VCaP (cell line): ENCODE measurements at regions not wholly inside any gene's neighbourhood (a gene's known extent, or its start where the extent isn't known, plus 50 kb on each side); places are given as distances from the start of the nearest gene placed in this dataset.

Experiments used
- H3K27ac ChIP-seq: fragments of 450-650 bp; 2 replicates; pipeline ENCODE4 v1.5.1; 2017
- TF ChIP-seq, protein P1 (sequence below): fragments of 450-650 bp; conservative IDR thresholded peaks from 2 replicates; pipeline ENCODE4 v1.5.1; 2017; ENCODE audit warnings: mild to moderate bottlenecking, moderate library complexity

DNA sequence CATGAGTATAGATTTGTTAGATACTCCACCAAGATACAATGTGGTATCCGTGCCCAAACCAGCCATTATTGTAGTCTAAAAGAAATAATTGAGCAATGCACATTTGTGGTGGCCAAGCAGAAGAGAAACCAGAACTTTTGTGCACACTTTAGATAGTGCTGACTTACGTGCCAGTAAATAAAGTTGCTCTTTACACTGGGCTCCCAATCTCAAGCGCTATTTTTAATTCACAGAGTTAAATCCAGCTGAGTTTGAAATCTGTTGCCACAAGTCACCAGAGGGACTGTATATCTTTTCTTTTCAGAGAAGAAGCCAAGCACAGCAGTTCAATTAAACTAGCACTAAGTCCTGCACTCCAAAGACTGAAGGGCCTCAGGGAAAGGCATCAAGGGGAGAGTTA lies 680.4 kb downstream of the TDRD15 start:
- TF ChIP-seq, protein P1, sequence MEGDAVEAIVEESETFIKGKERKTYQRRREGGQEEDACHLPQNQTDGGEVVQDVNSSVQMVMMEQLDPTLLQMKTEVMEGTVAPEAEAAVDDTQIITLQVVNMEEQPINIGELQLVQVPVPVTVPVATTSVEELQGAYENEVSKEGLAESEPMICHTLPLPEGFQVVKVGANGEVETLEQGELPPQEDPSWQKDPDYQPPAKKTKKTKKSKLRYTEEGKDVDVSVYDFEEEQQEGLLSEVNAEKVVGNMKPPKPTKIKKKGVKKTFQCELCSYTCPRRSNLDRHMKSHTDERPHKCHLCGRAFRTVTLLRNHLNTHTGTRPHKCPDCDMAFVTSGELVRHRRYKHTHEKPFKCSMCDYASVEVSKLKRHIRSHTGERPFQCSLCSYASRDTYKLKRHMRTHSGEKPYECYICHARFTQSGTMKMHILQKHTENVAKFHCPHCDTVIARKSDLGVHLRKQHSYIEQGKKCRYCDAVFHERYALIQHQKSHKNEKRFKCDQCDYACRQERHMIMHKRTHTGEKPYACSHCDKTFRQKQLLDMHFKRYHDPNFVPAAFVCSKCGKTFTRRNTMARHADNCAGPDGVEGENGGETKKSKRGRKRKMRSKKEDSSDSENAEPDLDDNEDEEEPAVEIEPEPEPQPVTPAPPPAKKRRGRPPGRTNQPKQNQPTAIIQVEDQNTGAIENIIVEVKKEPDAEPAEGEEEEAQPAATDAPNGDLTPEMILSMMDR = no peak
- no peak overlapping the region for H3K27ac ChIP-seq

- no peak overlapping the region for H3K27ac ChIP-seq
- TF ChIP-seq, protein P1 = no peak
These were observed 687.8 kb downstream of the TDRD15 start for GRCh38 chr2:21811541-21811940.

DNA sequence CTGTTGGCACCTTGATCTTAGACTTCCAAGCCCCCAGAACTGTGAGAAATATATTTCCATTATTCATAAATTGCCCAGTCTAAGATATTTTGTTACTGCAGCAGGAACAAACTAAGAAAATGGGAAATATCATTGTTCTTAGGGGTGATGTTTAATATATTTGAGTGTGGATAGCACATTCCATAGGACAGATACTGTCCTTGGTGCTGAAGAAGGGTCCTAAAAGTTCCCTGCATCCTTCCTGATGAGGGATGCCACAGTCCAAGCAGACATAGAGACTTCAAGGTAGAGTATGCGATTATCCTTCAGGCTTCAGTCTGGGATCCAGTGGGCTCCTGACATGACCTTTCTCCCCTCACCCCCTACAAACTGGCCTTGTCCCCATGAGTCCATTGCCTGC lies 689.0 kb downstream of the TDRD15 start:
- no peak overlapping the region for H3K27ac ChIP-seq
- TF ChIP-seq, protein P1 = no peak

DNA sequence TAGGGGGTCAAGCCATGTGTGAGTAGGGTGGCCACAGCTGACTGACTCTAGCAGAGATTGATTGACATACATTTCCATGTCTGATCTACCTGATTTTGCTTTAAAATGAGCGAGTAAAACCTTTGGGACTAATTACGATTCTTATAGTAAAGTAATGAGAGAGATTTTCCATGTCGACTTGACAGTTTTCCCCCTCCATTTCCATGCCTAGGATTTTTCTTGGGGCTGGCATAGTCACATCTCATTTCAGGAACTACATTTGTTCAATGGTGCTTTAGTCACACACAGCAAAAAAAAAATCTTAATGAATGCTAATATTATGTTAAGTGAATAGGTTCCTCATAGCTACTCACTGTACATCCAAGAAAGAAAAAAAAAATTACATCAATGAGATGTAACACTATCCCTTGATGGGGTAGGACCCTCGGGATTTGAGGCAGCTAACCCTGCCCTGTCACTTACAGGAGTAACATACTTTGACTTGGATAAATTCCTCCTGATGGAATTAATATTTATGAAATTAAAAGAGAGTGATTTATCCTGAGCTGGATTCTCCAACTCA lies 690.9 kb downstream of the TDRD15 start:
- TF ChIP-seq, protein P1 = no peak
- H3K27ac ChIP-seq = no peak overlapping the region

DNA sequence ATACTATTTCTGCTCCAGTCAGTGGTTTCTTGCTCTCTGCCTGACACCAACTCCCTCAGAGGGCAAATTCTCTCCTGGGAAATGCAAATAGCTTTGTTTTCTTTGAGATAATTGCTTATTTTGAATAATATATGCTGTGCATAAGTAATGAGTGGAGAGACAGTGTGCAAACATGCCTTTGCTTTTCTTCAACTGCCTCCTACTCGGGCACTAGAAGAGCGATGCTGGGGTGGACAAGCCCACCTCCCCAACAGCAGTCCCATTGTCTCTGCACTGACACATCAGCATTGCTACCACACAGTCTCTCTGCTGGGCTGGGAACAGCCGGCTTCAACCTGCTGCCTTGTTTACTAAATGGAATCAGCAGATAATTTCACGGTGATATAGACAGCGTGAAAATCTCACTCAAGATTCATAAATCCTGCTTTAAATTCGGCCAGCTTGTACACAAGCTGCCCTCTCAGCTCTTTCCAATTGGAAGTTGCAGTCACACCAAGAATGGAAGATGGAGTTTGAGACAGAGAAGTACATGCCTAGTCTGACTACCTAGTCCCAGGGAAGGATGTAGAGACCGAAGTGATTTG lies 694.5 kb downstream of the TDRD15 start:
- TF ChIP-seq, protein P1 = no peak
- no peak overlapping the region for H3K27ac ChIP-seq

DNA sequence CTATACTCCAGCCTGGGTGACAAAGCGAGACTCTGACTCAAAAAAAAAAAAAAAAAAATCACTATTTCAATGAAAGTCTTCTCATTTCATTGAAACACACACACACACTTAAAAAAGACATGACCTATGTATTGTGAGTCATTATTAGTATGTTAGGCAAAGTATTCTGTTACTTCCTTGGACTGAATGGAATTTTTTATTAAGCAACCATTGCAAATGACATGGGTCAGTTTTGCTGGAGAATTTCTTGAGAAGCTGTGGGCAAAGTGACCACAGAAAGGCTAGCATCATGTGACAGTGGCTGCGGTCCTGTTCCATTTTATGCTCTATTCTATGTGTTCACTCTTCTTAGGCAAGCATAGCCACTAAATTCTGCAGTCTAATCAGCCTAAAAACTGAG lies 695.7 kb downstream of the TDRD15 start:
- TF ChIP-seq, protein P1 = no peak
- no peak overlapping the region for H3K27ac ChIP-seq

DNA sequence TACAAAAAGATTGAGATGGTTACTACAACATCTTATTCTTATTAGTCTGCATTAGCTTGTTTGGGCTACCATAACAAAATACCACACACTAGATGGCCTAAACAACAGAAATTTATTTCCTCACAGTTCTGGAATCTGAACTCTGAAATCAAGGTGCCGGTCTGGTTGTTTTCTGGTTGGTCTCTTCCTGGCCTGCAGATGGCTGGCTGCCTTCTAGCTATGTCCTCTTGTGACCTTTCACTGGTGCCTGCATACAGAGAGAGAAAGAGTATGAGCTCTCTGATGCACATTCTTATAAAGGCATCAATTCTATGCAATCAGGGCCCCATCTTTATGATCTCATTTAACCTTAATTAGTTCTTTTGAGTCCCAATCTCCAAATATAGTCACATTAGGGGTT lies 696.5 kb downstream of the TDRD15 start:
- TF ChIP-seq, protein P1 = no peak
- no peak overlapping the region for H3K27ac ChIP-seq
